Activated CD4-positive, alpha-beta T cell treated with anti-CD3 and anti-CD28 coated beads for 24 hours (primary cell): ENCODE measurements at regions not wholly inside any gene's neighbourhood (a gene's known extent, or its start where the extent isn't known, plus 50 kb on each side); places are given as distances from the start of the nearest gene placed in this dataset.

Experiments used
- DNase-seq, 2 donors: peaks; one replicate each; pipeline ENCODE4 v3.0.0-alpha.2; 2020; ENCODE audit warnings: low read depth in 2 of 2

GRCh38 chr12:85680881-85681280 lies 155.3 kb downstream of the RASSF9 start:
- no peak for DNase-seq

GRCh38 chr12:85681333-85681732 lies 154.9 kb downstream of the RASSF9 start:
- DNase-seq: no peak

- DNase-seq: no peak
Observed at GRCh38 chr12:85683051-85683450, 153.2 kb downstream of the RASSF9 start.

- DNase-seq: no peak
Observed at GRCh38 chr12:85688837-85689236, 147.4 kb downstream of the RASSF9 start.

- no peak for DNase-seq
Observed at GRCh38 chr12:85690146-85690545, 146.1 kb downstream of the RASSF9 start.

- DNase-seq: no peak
Observed at GRCh38 chr12:85693093-85693665, 143.0 kb downstream of the RASSF9 start.

GRCh38 chr12:85695097-85695715 lies 141.0 kb downstream of the RASSF9 start:
- no peak for DNase-seq

GRCh38 chr12:85697003-85697402 lies 139.2 kb downstream of the RASSF9 start:
- no peak for DNase-seq

- DNase-seq: no peak
Observed at GRCh38 chr12:85698937-85699336, 137.3 kb downstream of the RASSF9 start.

- no peak for DNase-seq
Observed at GRCh38 chr12:85708775-85709174, 127.4 kb downstream of the RASSF9 start.

- DNase-seq: no peak
Observed at GRCh38 chr12:85711735-85712390, 124.3 kb downstream of the RASSF9 start.

- no peak for DNase-seq
Observed at GRCh38 chr12:85713373-85713772, 122.8 kb downstream of the RASSF9 start.

GRCh38 chr12:85714425-85714824 lies 121.8 kb downstream of the RASSF9 start:
- DNase-seq: no peak

- no peak for DNase-seq
Observed at GRCh38 chr12:85720308-85721033, 115.7 kb downstream of the RASSF9 start.

- DNase-seq: no peak
Observed at GRCh38 chr12:85725991-85726390, 110.2 kb downstream of the RASSF9 start.

- no peak for DNase-seq
Observed at GRCh38 chr12:85733221-85733840, 102.9 kb downstream of the RASSF9 start.

GRCh38 chr12:85733984-85734383 lies 102.2 kb downstream of the RASSF9 start:
- no peak for DNase-seq

GRCh38 chr12:85740186-85740585 lies 96.0 kb downstream of the RASSF9 start:
- DNase-seq: no peak

GRCh38 chr12:85741046-85741445 lies 95.2 kb downstream of the RASSF9 start:
- DNase-seq: no peak

GRCh38 chr12:85747941-85748495 lies 88.2 kb downstream of the RASSF9 start:
- no peak for DNase-seq
